T-helper 2 cell treated with Interferon-gamma antibody and Interleukin-4, amounts not matched to agents 100 ng/mL and 5 ng/mL, for 36 hours (primary cell): ENCODE measurements at regions not wholly inside any gene's neighbourhood (a gene's known extent, or its start where the extent isn't known, plus 50 kb on each side); places are given as distances from the start of the nearest gene placed in this dataset.

Source experiments
- intact Hi-C: fragments of 100-400 bp; cut with micrococcal nuclease; formaldehyde crosslinking; loops from one replicate; pipeline ENCODE4 v1.15.1; 2023

DNA sequence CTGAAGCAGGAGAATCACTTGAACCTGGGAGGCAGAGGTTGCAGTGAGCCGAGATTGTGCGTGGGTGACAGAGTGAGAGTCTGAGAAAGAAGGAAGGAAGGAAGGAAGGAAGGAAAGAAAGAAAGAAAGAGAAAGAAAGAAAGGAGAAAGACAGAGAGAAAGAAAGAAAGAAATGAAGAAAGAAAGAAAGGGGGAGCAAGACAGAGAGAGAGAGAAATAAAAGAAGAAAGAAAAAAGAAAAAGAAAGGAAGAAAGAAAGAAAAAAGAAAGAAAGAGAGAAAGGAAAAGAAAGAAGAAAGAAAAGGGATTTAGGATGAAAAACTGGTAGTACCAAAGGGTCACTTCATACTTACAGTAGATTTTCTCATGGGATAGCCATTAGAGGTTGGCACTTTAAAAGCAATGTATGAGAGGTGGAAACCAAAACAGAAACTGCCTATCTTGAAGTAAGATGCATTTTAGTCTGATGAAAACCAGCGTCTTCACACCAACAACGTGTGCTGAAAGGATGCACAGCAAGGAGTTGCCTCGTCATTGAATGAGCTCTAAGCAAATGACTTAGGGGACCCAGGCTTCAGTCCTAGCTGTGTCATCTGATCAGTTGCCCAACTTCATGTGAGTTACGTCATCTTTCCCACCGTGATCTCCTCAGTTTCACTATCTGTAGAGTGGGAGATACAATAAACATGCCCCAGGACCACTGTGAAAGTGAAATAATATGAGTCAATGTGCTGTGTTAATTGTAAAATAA is 133.9 kb upstream of the NEDD9 start:
- intact Hi-C loops = loop anchor here (1.0 to 5.0 kb wide), 3 partner anchors 16 to 134 kb away; partner anchors contain the start of gene NEDD9

DNA sequence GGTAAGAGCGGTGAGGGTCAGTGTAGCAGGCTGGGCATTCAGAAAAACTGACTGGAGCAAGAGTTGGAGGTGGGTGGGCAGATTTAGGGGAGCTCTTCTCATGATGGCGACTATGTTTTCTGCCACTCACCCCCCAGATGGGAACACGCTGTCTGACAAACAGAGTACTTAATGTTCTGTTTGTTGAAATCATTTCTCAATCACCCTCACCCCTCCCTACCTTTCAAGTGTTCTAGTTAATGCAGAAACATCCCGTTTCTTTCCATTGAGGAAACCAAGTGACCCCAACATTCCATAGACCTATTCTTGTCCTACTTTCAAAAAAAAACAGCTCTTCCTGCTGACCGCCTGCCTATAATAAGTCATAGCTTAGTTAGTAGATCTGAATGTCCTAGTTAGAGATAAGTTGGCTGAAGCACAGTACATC is 132.5 kb upstream of the NEDD9 start:
- intact Hi-C loops = loop anchor here (5.0 kb wide), 1 partner anchor 47 kb away; no protein-coding TSS in a partner anchor

DNA sequence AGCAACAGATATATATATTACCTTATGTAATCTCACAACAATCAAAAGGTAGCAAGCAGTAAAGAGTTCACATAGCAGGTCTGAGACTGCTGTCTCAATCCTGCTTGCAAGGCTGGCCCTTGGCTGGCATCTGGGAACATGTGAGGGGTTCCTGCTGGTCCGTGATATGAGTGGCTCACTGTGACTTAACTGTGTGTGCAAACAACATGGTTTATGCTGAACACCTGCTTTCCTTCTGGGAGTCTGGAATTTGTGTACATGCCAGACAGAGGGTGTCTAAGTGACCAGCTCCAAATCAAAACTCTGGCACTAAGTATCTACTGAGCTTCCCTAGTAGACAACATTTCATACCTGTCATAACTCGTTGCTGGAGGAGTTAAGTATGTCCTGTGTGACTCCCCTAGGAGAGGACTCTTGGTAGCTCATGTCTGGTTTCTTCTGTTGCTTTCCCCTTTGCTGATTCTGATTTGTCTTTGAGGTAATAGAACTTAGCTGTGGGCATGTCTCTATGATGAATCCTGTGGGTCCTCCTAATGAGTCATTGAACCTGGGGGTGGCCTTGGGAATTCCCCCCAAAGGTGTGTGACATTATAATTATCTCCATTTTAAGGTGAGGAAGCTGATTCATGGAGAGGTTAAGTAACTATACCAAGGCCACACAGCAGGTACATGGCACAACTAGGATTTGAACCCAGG is 131.6 kb upstream of the NEDD9 start:
- intact Hi-C loops = no loop called here

DNA sequence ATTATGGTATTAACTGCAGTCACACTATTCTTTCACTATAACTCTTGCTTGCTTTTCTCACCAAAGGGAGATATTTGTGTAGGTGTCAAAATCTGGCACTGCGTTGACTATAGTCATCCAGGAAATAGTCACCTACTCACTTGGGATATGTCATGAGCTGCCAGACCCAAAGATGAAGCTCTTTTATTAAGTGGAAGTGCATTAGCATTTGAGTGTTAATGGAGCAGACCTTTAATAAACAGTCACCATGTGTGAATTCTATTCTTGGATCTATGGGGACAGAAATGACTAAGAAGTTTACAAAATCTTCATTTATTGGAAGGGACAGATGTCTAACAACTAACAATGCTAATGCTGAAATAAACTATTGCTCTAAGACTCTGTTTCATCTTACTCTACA is 130.1 kb upstream of the NEDD9 start:
- intact Hi-C loops = no loop called here

DNA sequence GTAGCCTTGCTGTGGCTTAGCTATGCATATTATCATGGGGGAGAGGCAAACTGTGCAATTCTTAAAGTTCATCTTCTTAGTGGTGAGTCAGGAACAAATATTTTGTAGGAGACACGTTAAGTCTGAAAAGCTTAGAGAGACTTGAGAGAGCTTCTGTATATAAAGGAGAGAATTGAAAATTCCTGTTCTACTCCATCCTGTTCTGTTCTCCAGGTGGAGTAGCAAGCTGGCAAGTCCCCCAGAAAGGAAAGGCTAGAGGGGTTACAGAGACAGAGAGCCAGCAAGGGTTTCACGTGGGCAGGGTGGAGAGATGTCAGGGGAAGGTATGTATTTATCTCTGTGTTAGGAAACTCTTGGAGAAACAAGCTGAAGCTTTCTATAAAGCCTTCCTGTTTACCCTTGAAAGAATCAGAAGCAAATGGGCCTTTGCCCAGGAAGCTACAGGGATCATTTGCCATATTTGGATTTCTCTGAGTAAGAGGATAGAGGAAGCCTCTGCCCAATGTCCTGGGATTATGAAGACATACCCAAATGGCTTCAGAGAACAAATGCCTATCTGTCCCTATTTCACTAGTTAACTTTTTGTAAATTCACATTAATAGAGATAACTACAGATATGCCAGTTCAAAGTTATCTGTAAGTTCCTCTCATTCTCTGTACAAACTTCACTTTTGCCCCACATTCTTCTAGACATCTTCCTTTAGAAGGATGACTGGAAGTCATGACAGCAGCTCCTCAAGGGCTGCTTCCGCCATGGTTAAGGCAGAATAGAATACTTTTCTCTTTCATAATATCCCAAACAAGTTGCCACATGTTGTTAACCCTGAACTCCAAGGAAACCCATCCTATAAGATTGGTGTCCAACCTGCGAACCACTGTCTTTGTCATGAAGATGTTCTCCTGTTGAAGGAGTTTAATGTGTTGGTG is 126.7 kb upstream of the NEDD9 start:
- intact Hi-C loops = no loop called here

DNA sequence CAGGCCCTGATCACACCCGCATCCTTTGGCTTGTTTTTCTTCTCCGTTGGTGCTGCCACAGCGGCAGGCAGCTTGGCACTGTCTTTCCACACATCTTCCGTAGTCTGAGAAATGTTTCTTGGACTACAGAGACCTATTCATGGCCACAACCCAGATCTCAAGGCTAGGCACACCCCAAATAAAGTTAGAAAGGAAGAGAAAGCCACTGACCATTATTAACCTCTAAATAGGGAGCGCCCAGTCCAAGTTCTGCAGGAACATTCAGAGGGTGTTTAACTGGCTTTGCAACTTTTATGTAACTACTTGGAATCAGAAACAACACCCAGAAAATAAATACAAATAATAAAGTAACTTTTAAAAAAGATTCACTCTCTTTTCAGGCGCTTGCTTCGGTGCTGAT is 124.8 kb upstream of the NEDD9 start:
- intact Hi-C loops = no loop called here

DNA sequence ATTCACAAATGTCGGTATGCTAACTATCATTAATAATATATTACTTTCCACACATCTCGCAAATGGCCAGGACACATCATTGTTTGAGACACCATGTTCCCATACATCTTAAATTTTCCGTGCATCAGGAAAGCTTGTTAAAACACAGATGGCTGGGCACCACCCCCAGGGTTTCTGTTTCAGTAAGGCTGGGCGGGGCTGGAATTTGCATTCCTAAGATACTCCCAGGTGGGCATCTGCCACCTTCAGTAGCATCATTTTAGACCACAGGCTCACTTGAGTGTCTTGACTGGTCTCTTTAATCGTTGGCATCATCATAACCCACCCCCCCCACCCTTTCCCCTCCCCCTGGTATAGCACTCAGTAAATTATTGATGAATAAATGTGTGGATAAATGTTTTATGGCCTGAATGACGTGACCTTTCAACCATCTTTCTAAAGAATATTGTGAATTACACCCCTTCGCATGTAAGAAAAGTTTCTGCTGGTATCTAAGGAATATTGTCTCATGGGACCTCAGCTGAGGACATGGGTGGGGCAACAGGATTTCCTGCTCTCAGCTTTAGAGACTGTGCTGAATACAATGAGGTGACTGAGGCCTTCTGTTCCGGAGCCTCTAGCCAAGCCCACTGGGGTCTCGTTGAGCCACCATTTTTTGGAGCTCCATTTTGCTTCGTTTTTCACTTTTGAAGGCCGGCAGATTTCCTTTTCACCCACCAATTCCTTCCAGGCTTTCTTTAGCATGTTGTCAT is 124.1 kb upstream of the NEDD9 start:
- intact Hi-C loops = no loop called here

DNA sequence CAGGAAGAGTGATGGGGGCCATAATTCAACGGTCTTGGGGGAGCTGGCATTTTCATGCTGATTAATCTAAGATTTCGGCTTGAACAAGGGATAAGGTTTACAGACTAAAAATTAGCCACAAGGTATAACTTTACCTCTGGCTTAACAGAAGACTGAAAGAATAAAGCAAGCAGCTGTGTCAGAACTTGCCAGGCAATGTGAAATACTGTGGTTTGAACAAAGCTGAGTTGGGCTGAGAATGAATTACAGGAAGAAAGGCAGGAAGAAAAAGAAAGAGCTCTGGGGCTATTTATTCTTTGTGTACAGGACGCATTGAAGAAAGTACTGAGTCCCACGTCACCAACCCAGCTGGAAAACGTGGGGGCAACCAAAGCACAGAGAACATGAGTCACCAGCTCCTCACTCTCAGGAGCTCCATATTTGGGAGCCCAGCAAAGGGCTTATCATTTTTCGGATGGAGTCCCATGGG is 121.5 kb upstream of the NEDD9 start:
- intact Hi-C loops = loop anchor here (2.0 kb wide), 1 partner anchor 27 kb away; no protein-coding TSS in a partner anchor

DNA sequence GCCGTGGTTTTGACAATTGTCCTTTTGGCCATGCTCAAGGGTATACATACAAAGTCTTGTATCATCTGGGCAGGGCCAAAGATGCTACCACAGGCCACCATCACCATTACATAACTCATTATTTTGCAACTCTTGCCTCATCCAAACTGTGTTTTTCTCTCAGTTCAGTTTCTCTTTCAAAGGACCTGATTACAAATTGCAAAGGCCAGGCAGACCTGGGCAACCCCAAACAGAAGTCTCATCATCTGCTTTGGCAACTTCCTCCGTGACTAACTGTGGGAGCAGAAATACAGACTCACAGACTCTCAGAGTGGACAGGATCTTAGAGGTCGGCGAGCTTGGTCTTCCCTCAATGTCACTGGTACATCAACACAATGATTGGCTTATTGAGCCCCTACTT is 117.8 kb upstream of the NEDD9 start:
- intact Hi-C loops = no loop called here

DNA sequence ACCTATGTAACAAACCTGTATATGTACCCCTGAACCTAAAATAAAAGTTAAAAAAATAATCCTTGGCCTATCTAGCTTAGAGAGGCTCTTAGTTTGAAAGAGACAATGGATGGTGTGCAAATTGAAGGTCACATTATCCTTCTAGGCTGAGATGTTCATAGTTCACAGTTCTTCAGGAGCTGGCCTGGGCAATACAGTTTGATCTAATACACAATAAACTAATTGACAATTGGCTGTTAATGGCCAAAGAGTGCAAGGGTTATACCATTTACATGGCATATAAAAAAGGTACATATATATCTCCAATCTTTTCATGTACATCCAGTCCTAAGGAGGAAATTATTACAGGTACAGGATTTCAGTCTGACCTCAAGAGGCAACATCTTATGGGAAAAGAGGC is 117.4 kb upstream of the NEDD9 start:
- intact Hi-C loops = no loop called here

DNA sequence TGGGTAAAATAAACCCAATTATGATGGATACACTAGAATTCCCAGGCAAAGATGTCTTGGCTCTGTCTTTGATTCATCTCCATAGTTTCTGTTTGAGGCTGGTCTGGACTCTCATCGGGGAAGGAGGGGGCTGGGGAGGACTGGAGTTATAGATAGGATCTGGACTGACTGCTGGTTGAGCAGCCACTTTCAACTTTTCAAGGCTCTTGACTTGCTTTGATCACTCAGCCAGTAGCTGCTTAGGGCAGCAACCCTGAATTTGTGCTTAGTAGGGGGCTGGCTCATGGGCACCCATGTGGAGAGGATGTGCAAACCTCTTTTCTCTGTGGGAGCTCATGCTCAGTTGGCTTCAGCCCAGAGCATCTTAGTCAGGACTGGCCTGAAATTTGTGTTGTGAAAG is 114.0 kb upstream of the NEDD9 start:
- intact Hi-C loops = no loop called here

DNA sequence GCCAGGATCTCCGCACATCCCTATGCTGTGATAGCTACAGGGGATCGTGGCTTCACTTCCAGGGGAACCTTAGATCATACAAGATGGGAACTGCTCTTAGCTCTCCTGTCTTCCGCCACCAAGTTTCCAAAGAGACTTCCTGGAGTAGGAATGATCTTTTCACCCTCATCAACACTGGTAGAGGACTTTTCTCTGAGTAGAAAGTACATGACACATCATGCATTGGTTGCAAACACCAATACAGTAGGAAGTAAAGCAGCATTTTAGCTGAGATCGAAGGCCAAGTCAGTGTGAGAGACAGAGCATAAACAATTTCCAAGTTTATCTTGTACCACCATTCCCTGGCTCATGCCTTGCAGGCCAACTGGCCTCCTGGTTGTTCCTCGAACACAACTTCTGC is 113.1 kb upstream of the NEDD9 start:
- intact Hi-C loops = no loop called here

DNA sequence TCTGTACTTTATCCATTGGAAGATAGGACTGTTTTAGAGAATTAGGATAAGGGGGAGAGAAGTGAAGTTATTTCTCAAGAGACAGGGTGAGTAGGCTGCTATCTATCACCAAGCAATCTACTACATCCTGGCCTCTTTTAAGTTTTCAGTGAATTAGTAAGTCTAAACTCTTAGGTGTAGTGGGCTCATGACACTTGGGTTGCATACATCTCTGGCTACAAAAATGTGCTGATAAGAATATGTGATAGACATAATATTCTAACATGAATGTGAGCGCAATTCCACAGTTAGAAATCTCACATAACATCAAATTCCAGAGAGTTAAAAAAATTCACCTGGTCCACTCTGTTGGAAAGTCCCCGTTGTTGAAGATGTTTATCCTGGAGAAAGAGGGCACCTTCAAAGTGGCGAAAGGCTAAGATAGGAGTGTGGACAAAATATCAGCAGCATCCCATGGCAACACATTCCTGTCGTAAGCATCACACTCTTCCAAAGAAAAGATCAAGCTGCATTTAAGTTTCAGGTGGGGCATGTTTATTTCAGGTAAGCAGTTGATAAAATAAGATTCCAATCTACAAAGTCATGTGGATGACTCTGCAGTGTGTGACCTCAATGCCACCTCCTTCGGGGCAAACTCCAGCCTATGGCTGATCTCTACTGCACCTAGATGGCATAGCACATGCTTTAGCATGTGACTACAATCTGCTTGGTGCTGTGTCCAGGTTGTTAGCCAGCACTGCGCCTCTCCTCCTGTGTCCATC is 111.7 kb upstream of the NEDD9 start:
- intact Hi-C loops = no loop called here

DNA sequence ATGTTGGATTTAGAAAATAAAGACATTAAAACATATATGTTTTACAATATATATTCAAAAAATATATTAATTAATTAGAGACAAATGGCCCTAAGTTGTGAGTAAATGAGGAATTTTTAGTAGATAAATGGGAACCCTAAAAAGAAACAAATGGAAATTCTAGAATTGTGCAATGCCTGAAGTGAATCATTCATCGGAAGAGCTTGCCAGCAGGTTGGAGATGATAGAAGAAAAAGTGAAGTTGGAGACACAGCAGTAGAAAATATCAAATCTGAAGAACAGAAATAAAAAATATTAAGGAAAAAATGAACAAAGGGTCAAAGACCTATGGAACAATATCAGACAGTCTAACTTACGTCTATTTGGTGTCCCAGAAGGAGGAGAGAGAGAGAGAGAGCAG is 109.4 kb upstream of the NEDD9 start:
- intact Hi-C loops = no loop called here

DNA sequence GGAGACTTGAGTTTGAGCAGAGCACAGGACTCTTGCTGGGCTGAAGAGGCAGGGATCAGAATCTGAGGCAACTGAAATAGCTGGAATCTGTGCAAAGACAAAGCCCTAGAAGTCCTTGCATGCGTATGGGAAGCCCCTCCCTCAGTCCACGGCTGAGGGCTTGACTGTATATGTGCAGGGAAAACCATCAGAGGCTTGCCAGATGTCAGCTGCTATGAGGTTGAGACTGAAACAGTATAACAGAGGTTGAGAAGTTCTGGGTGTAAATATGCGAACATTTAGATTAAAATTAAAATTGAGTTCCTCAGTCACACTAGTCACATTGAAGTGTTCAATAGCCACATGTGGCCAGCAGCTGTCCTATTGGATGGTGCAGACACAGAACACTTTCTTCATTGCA is 108.8 kb upstream of the NEDD9 start:
- intact Hi-C loops = no loop called here

DNA sequence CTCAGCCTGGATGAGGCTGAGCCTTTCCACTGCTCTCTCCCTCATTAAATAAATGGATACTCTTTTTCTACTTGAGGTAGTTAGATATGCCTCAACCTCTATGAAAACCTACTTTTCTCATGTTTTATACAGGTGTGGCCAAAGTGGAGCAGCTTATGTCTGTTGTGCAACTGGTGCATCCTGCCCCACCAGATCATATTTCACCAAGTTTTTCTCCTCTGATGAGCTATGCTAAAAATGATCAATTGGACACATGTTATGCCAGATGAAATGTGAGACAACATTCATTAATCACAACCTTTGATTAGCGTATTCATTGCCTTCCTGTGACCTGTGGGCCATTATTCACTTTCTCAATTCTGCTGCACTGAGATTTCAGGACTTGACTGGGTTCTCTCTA is 106.9 kb upstream of the NEDD9 start:
- intact Hi-C loops = no loop called here

DNA sequence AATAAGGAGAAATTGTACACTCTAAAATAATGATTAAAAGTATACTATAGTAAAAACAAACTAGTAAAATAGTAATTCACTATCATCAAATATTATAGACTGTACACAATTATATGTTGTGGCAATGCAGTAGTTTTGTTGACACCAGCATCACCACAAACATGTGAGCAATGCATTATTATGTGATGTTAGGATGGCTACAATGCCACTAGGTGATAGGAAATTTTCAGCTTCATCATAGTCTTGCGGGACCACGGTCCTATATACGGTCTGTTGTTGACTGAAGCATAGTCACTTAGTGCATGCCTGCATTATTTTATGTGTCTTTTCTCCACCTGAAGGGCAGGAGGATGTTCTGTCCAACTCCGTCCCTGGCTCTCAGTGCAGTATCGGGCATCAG is 104.8 kb upstream of the NEDD9 start:
- intact Hi-C loops = no loop called here

DNA sequence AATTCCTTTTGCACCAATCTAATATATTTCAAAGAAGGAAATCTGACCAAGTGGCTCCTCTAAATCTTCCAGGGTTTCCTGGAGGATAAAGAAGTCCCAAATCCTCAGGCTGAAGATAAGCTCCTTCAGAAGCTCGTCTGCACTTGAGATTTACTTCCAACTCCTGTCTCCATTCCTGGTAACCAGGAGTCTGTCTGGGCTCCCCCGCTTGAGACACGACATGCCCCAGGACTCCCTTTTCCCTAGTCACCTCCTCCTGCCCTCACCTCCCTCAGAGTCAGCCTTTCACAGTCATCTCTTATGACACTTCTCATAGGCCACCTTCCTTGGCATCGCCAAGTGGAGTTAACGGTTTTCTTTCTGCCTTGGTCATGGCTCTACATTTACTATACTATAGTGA is 103.4 kb upstream of the NEDD9 start:
- intact Hi-C loops = no loop called here

DNA sequence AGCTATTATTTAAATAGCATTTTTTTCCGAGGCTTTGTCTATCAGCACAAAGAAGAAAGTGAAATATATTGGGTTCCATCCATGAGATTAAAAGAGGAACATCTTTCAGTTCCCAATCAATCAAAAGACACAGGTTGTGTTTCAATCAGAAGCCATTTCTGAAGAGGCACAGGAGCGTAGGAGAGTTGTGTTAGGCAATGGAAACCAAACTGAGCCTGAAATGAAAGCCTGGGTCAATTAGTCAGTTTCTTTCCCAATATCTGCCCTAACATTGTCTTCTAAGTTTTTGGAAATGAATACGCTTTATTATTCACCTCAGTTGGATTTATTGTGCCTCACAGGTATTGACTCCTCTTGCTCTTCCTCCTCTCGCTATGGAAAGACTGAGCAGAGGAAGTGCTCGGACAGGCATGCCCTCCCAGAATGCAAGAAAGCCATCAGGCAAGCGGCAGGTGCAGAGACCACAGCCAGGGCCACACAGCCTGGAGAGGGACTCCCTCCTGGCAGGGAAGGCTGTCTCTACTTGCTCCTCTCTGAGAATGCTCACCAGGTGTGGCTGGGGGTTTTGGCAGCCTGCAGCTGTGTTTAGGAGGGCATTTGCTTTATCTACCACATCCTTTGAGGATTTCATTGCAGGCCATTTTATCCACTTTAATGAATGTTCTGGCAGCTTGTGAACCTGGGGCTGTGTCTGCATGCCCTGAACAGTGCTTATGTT is 100.8 kb upstream of the NEDD9 start:
- intact Hi-C loops = no loop called here

DNA sequence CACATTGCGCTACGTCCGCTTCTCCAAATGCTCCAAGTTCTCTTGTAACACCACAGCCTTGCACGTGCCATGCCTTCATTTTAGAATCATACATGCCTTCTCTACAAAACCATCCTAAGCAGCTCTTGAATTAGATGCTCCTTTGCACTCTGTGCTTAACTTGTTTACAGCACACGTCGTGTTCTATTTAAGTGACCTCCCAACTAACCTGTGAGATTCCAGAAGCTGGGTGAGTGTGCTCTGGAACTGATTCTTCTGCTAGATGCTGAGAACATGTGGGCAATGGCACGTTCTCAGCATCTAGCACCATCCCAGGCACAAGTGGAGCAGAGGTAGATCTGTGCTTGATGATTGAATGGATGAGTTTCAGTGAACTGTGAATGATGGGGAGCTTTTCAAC is 100.0 kb upstream of the NEDD9 start:
- intact Hi-C loops = no loop called here
